HAP-1 (cell line): ENCODE measurements at regions not wholly inside any gene's neighbourhood (a gene's known extent, or its start where the extent isn't known, plus 50 kb on each side); places are given as distances from the start of the nearest gene placed in this dataset.
"Not testable (repeated sequence)": the region's sequence is repeated elsewhere in the genome, so short reads cannot be mapped to it uniquely, and the experiment has no call there.

ENCODE experiments used
- DNase-seq, 2 experiments: peaks; one replicate each; pipeline ENCODE4 v3.0.0-alpha.2; 2016 to 2020; ENCODE audit warnings: low spot score in 2 of 2
- H3K27me3 ChIP-seq: fragments of 250-450 bp; sonication (Bioruptor Pico); 2 replicates; pipeline ENCODE4 v1.5.1; 2020; ENCODE audit warnings: low read depth, mild to moderate bottlenecking, moderate library complexity
- H3K36me3 ChIP-seq: fragments of 250-450 bp; sonication (Bioruptor Pico); replicated peaks from 2 replicates; pipeline ENCODE4 v1.5.1; 2020; ENCODE audit warnings: mild to moderate bottlenecking
- H3K4me1 ChIP-seq: fragments of 250-450 bp; sonication (Bioruptor Pico); 2 replicates; pipeline ENCODE4 v1.5.1; 2020; ENCODE audit warnings: mild to moderate bottlenecking
- H3K4me3 ChIP-seq: fragments of 250-450 bp; sonication (Bioruptor Pico); 2 replicates; pipeline ENCODE4 v1.5.1; 2020; ENCODE audit warnings: mild to moderate bottlenecking, moderate library complexity
- H3K9me3 ChIP-seq: fragments of 250-450 bp; sonication (Bioruptor Pico); 2 replicates; pipeline ENCODE4 v1.5.1; 2020; ENCODE audit warnings: mild to moderate bottlenecking, moderate library complexity
- in situ Hi-C: fragments of 300-500 bp; cut with MboI; formaldehyde crosslinking; loops from 3 replicates; pipeline ENCODE4 v1.14.3; 2020; ENCODE audit warnings: low sequenced_read_pairs, inconsistent platforms, mixed read lengths

DNA sequence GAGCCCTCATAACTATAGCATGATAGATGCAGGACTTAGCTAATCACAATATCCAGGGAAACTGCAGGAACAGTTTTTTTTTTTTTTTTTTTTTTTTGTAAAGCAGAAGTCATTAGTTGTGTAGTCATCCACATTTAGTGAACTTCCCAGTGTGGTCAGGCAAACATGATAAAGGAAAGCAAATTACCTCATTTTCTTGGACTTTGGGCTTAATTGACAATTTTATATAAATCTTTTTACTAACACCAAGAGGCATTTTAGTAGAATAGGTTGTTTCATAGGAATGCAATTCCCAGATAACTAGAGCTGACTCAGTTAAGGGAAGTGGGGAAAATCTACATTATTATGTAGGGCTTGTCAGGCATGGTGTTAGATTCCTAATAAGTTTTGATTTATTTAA lies 142.7 kb upstream of the GCFC2 start:
- DNase-seq, result no peak
- H3K9me3 ChIP-seq, result 0 out of 2 replicates have a peak, but pooled peaks cover 3% of the 10 kb centered on the region
- H3K4me1 ChIP-seq, result peaks cover 3% of the 10 kb centered on the region
- no peaks in the 10 kb centered on the region for H3K27me3 ChIP-seq
- no peaks in the 10 kb centered on the region for H3K36me3 ChIP-seq
- H3K4me3 ChIP-seq, result no peak overlapping the region
- in situ Hi-C loops, result no loop called here

DNA sequence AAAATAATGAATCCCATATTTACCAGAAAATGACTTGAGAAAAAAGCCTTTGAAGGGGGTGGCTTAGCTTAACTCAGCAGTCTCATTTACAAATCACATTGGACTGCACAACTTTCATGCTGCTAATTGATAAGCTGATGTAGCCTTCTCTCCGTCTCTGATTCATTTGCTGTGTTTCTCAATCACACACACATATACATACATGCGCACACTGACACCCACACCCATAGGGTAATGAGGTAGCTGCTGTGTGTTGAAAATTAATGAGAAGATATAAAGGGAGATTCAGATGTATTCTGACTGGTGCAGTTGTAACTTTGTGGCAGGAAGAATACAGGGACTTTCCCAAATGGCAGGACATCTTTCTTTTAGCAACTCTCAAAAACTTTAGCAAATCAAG lies 141.9 kb upstream of the GCFC2 start:
- in situ Hi-C loops, result no loop called here
- peaks cover 3% of the 10 kb centered on the region for H3K4me1 ChIP-seq

DNA sequence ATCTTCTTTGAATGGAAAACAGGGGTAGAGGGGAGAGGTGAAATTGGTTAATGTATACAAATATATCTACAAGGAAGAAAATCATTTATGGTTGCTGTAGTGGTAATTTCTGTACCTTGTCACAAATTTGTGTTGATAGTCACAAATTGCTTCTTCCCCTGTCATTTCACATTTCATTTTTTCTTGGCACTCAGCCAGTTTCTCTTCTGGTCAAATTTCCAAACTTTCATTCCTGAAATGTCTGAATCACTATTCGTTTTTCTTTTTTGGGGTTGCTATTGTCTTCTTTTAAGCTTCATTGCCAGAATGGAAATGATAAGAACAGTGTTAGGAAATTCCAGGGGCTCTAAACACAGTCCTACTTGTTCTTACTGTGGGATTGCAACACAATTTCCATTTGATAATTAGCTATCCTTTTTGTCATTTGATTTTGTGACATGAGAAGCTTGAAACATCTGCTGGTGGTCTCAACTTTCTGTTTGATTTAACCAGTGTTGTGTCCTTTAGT lies 136.0 kb upstream of the GCFC2 start:
- Histone ChIP-seq H3K36me3 (no peaks in the 10 kb centered on the region), H3K27me3 (no peaks in the 10 kb centered on the region), H3K4me1 (peaks cover 3% of the 10 kb centered on the region), H3K4me3 (no peak overlapping the region), H3K9me3 (no peaks in the 10 kb centered on the region)
- DNase-seq, result no peak
- in situ Hi-C loops, result no loop called here

More for the DNA sequence above, 141.9 kb upstream of the GCFC2 start:
- no peak overlapping the region for H3K4me3 ChIP-seq
- H3K27me3 ChIP-seq, result no peaks in the 10 kb centered on the region
- DNase-seq, result no peak
- H3K36me3 ChIP-seq, result no peaks in the 10 kb centered on the region
- H3K9me3 ChIP-seq, result 0 out of 2 replicates have a peak, but pooled peaks cover 3% of the 10 kb centered on the region

DNA sequence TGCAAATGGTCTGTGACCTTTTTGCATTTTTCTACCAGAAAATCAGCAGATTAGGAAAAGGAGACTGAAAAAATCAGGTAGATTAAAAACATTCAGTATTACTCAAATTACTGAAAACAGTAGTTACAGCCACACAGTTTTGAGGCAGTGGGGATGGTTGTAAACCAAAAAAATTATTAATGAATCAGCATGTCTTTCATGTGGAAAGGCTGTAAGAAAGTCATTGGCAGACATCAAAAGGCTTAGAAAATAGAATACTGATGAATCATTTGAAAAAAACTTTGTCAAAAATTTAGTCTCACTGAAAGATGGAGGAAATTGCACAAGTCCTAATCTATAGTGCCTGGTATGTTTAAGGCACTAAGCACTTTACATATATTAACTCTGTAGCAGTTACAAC lies 133.9 kb upstream of the GCFC2 start:
- Histone ChIP-seq H3K4me1 (peaks cover under 1% of the 10 kb centered on the region; the same call in 1 of the 2 replicates), H3K27me3 (no peaks in the 10 kb centered on the region), H3K9me3 (no peaks in the 10 kb centered on the region), H3K36me3 (no peaks in the 10 kb centered on the region), H3K4me3 (no peak overlapping the region)
- in situ Hi-C loops, result no loop called here
- DNase-seq, result no peak

DNA sequence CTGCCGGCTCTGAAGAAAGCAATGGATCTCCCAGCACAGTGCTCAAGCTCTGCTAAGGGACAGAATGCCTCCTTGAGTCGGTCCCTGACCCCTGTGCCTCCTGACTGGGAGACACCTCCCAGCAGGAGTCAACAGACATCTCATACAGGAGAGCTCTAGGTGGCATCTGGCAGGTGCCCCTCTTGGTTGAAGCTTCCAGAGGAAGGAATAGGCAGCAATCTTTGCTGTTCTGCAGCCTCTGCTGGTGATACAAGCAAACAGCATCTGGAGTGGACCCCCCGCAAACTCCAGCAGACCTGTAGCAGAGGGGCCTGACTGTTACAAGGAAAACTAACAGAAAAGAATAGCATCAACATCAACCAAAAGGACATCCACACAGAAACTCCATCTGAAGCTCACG lies 123.9 kb upstream of the GCFC2 start:
- DNase-seq, H3K27me3 ChIP-seq, H3K4me1 ChIP-seq, in situ Hi-C loops, H3K9me3 ChIP-seq, H3K36me3 ChIP-seq, H3K4me3 ChIP-seq: not testable (repeated sequence)

DNA sequence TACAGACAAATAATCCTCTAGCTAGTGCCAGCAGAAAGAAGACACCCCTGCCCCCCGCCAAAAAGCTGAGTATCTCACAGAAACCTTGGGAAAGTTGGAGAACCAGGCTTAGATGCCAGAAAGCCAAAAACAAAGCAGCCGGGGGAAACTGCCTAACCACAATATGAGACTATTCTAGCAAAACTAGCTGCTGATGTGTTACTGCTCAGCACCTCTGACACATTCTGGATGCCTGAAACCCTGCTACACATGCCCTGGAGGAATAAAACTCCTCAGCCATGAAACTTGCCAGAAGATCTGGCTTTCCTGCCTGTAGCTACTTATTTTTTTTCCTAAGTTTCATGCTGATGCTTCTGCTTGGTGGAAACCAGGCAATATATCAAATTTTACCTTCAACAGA lies 122.7 kb upstream of the GCFC2 start:
- H3K4me1 ChIP-seq, result no peaks in the 10 kb centered on the region
- H3K27me3 ChIP-seq, result no peaks in the 10 kb centered on the region
- no peak for DNase-seq
- no peaks in the 10 kb centered on the region for H3K9me3 ChIP-seq
- H3K36me3 ChIP-seq, result no peaks in the 10 kb centered on the region
- no peak overlapping the region for H3K4me3 ChIP-seq
- in situ Hi-C loops, result no loop called here

DNA sequence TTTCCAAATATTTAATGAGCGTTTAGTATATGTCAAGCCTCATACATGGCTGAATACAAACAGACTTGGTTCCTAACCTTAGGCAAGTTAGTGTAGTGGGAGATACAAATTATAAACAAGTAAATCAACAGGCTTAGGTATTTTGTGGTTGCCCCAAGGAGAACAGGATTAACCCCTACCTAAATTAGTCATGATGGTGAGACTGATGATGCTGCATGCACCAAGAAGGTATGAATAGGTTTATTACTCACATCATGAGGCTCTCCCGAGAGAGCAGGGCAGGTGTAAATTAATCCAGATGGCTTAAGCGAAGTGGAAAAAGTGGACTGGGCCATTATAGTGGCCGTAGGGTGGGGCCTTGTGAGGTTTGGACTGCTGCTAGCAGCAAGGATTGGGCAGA lies 118.1 kb upstream of the GCFC2 start:
- Histone ChIP-seq H3K27me3 (no peaks in the 10 kb centered on the region), H3K36me3 (no peaks in the 10 kb centered on the region), H3K9me3 (peaks cover 8% of the 10 kb centered on the region; the same call in 1 of the 2 replicates), H3K4me3 (no peak overlapping the region), H3K4me1 (0 out of 2 replicates have a peak, but pooled peaks cover 7% of the 10 kb centered on the region)
- in situ Hi-C loops, result no loop called here
- DNase-seq, result no peak

DNA sequence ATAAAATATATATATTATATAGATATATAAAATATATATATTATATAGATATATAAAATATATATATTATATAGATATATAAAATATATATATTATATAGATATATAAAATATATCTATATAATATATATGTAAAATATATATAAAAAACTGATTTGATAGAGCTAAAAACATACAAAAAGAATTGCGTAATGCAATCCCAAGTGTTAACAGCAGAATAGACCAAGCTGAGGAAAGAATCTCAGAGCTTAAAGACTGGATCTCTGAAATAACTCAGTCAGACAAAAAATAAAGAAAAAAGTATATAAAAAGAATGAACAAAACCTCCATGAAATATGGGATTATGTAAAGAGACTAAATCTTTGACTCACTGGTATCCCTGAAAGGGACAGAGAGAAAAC lies 112.8 kb upstream of the GCFC2 start:
- H3K9me3 ChIP-seq, H3K36me3 ChIP-seq, H3K27me3 ChIP-seq, H3K4me1 ChIP-seq, H3K4me3 ChIP-seq, DNase-seq, in situ Hi-C loops: not testable (repeated sequence)

DNA sequence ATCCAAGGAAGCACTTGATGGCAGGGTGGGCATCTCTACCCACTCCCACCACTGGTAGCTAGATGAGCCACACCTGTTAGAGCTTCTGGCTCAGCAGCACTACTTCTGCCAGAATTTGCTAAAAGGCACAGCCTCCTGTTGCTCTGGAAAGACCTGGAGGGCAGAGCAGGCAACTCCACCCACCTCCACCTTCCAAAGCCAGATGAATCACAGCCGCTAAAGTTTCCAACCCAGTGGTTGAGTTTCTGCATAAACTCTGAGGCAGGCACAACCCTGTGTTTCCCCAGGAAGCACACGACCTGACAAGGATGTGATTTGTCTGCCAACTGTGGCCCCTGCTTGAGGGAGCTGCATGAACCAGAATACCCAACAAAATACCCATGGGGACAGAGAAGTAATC lies 111.6 kb upstream of the GCFC2 start:
- Histone ChIP-seq H3K9me3 (peaks cover 8% of the 10 kb centered on the region; the same call in 1 of the 2 replicates), H3K36me3 (no peaks in the 10 kb centered on the region), H3K4me1 (peaks cover 12% of the 10 kb centered on the region; the same call in 1 of the 2 replicates), H3K27me3 (no peaks in the 10 kb centered on the region), H3K4me3 (no peak overlapping the region)
- in situ Hi-C loops, result no loop called here
- no peak for DNase-seq

DNA sequence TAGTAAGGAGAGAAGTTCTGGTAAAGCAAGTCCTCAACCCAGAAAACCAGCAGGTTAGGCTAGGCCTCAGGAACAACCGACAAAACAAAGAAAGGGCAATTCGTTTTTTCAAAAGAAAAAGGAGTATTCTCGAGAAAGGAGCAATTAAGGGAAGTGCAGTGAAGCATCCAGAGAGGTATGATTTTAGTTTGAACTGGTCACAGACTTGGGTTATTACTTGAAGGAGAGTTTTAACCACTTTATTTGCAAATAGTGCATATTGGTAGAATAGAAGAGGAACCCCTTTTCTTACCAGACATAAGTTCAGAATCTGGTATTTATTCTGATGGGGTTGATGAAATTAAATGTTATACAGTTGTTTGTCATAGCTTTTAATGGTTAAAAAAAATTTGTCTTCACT lies 110.0 kb upstream of the GCFC2 start:
- Histone ChIP-seq H3K4me1 (peaks cover 6% of the 10 kb centered on the region; the same call in 1 of the 2 replicates), H3K4me3 (no peak overlapping the region), H3K27me3 (no peaks in the 10 kb centered on the region), H3K36me3 (no peaks in the 10 kb centered on the region), H3K9me3 (peaks cover 6% of the 10 kb centered on the region; the same call in 1 of the 2 replicates)
- in situ Hi-C loops, result no loop called here
- DNase-seq, result no peak

DNA sequence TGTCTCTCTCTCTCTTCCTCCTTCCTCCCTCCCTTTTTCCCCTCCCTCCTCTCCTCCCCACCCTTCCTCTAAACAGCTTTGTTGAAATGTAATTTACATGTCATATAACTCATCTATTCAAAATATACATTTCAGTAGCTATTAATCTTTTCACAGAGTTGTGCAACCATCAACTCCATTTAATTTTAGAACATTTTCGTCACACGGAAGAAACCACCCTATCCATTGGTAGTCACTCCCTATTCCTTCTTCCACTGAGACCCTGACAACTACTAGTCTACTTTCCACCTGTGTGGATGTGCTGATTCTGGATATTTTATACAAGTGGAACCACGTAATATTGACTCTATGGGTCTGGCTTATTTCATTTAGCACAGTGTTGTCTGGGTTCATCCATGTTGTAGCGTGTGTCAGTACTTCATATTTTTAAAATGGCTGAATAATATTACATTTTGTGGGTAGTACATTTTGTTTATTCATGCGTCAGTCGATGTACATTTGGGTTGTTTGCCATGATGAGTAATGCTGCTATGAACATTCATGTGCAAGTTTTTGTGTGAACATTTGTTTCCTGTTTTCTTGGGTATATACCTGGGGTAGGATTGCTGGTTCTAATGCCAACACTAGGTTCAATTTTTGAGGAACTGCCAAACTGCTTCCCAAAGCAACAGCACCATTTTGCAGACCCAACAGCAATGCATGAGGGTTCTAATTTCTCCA lies 100.1 kb upstream of the GCFC2 start:
- Histone ChIP-seq H3K4me1 (no peaks in the 10 kb centered on the region), H3K36me3 (no peaks in the 10 kb centered on the region), H3K9me3 (no peaks in the 10 kb centered on the region), H3K27me3 (no peaks in the 10 kb centered on the region), H3K4me3 (no peak overlapping the region)
- DNase-seq, result no peak
- in situ Hi-C loops, result no loop called here

DNA sequence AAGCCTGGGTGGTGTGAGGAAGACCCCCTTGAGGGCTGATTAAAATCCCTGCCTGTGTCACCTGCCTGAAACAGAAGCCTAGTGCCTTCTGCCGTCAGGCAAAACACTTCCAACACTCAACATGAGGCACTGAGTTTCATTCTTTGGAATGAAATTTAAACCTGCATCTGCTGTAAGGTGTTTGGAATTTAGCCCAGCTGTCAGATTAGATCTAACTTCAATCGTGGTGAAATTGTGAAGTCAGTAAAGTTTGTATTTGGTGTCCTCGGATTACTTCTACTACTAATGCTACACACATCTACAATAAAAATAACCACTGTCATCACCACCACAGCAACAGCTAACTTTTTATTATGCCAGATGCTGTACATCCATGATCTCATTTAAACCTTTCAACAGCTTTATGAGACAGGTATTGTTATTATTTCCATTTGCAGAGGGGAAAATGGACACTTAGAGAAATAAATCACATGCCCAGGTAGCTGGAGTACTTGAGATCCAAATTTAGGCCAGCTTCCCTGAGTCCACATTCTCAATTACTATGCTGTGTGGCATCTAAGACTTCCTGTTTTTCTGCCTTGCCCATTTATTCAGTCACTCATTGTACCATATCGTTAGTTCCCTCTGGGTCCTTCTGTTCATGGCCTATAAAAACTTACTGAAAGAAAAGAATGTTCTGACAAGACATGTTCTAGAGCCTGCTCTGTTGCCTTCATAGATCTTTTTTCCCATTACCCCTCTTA lies 98.2 kb upstream of the GCFC2 start:
- no peak for DNase-seq
- in situ Hi-C loops, result no loop called here
- Histone ChIP-seq H3K27me3 (no peaks in the 10 kb centered on the region), H3K4me1 (no peaks in the 10 kb centered on the region), H3K9me3 (no peaks in the 10 kb centered on the region), H3K4me3 (no peak overlapping the region), H3K36me3 (no peaks in the 10 kb centered on the region)

DNA sequence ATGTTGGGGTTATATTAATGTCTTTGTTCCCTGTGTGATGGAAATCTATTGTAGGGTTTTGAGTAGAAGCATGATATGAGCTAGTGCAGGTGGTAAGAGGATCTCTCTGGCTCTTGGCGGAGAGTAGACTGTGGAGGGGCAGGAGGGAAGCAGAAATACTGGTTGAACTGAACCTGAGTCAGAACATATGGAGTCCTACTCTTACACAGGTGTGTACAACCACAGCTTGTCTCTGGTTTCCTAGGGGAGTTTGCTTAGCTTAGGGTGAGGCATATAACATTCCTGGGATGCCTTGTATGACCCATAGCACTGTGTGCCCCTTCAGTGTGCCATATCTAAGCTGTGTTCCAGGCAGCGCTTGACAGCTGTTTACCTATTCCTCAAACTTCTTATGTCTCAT lies 97.3 kb upstream of the GCFC2 start:
- H3K9me3 ChIP-seq, result no peaks in the 10 kb centered on the region
- no peaks in the 10 kb centered on the region for H3K4me1 ChIP-seq
- in situ Hi-C loops, result no loop called here
- H3K27me3 ChIP-seq, result no peaks in the 10 kb centered on the region
- no peaks in the 10 kb centered on the region for H3K36me3 ChIP-seq
- DNase-seq, result no peak
- H3K4me3 ChIP-seq, result no peak overlapping the region

DNA sequence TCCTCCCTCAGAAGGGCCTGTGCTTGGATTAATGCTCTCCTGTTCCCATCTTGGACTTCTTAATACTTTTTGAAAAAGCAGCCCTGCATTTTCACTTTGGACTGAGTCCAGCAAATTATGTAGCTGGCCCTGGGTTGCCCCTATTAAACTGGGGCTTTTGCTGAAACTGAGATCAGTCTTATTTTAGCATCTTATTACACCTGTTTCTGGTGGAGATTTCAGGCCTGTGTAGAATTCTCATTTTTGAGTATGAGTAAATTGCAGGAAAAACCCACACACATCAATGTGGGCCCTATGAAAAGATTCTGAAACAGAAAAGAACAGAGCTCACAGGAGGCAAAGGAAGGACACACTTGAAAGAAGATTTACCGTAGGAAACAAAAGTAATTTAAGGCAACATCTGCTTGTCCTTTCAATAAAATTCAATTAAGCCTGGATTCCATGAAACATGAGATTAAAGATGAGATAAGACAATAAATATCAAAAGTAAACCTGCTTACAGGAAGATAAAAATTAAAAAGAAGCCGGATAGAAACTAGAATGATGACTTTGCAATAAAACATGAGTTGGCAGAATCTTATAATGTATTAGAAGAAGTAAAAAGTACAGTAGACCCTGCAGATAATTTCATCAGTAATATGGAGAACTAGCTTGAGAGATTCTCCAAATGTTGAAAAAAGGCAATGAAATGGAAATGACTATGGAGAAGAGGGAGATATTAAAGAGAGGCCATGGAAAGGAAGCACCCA lies 90.7 kb upstream of the GCFC2 start:
- Histone ChIP-seq H3K4me1 (no peaks in the 10 kb centered on the region), H3K9me3 (no peaks in the 10 kb centered on the region), H3K4me3 (no peak overlapping the region), H3K36me3 (no peaks in the 10 kb centered on the region), H3K27me3 (no peaks in the 10 kb centered on the region)
- in situ Hi-C loops, result no loop called here
- DNase-seq, result no peak
